NCI-H1417 treated with DMSO at 0.1 percent for 48 hours (cell line): ENCODE measurements at regions not wholly inside any gene's neighbourhood (a gene's known extent, or its start where the extent isn't known, plus 50 kb on each side); places are given as distances from the start of the nearest gene placed in this dataset.

Source experiments
- DNase-seq: peaks from one replicate; lab custom pipeline; 2025; lab: John Stamatoyannopoulos, UW

DNA sequence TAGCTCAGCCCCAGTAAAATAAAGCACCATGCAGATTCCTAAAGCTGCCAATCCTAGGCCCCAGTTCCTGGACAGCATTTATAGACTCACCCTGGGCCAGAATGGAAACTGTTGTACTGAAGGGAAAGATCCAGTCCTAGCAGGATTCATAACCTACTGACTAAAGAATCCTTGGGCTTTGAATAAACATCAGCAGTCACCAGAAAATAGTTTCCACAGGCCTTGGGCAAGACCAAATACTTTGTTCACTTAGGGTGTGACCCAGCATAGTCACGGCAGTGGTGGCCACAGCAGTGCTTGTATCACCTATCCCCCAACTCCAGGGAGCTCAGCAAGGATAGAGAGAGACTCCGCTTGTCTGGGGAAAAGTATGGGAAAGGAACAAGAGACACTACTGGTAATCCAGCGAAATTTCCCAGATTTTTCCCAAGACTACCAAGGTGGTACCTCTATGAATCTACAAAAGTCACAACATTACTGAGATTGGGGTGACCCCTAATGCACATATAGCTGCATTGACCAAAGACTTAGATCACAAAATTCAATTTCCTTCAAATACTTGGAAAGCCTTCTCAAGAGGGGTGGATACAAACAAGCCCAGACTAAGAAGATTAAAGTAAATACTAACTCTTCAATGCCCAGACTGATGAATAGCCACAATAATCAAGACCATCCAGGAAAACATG, 748.1 kb upstream of the LRATD1 start:
- DNase-seq: no peak

DNA sequence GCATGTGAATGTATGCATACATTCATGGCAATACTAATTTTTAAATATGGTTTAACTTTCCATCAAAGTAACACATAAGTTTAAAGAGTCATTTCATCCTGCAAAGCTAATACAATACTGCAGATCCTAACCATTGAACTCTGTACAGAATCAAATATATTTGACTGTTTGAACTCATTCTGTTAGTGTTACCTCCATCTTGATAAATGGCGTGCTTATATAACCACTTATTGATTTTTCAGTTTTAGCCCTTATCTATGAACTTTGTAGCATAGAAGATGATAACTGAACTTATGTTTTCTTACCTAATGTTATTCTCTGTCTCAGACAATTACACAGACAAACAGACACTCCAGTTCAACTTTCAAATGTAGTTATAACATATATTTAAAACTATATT, 731.0 kb upstream of the LRATD1 start:
- no peak for DNase-seq

DNA sequence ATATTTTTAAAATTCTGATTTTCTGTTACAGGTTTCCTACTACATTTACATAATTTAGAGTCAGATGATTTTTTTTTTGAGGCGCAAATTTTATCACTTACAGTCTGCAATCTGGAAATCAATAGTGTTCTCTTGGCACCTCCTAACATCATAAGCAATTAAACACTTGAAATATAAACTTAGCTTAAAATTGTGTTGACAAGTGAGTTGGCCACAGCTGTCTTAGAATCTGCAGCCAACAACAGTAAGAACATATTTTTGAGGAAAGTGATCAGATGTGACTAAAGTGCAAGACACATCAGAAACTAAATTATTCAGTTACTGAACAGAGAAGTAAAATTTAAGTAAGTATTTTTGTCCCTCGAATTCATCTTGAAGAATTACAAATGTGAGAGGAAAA, 726.7 kb upstream of the LRATD1 start:
- no peak for DNase-seq

DNA sequence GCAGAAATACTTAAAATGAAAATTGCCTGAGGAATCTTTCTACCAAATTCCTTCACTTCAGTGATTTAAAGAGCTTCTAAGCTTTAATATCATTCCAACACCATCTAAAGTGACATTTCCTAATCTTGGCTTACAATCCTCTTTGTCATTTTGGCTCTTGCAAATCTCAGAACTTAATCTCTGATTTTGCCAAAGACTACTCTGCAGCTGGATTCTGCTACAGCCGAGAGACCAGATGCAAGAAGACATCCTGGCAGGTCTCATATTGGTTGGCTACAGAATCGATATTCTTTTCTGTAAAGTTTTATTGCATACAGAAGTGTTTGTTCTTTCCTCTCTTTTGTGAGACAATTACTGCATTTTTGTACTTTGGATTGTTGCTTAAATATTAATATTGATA, 716.5 kb upstream of the LRATD1 start:
- DNase-seq: no peak

- no peak for DNase-seq
These were observed 714.6 kb upstream of the LRATD1 start for GRCh38 chr2:13917958-13918357.

DNA sequence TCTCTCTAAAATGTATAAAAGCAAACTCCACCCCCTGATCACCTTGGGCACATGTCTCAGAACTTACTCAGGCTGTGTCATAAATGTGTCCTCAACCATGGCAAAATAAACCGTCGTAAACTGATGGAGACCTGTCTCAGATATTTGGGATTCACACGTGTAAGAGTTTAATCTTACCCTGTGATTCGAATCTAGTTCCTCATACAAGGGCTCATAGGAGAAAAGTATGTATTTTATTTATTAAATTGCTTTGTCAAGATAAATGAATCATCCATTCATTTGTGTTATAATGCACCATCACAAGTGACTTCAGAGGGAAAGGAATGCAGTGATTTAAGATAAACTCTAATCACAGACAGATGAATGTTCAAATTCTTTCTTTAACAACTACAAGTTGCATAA, 712.5 kb upstream of the LRATD1 start:
- no peak for DNase-seq

DNA sequence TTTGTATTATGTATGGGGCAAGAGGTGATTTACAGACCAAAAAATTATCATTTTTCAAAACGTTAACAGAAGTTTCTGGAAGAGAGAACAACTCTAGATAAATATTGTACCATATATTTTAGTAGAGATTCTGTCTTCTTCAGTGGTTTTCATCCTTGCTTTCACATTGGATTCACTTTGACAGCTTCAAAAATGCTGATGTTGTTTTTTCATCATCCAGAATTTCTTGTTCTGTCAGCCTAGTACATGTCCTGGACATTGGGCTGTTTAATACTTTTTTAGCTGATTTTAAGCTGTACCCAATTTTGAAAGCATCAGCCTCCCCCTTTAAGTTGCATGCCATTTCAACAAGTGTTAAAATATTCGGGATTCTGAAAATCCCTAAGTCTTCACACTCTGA, 711.3 kb upstream of the LRATD1 start:
- DNase-seq: no peak

DNA sequence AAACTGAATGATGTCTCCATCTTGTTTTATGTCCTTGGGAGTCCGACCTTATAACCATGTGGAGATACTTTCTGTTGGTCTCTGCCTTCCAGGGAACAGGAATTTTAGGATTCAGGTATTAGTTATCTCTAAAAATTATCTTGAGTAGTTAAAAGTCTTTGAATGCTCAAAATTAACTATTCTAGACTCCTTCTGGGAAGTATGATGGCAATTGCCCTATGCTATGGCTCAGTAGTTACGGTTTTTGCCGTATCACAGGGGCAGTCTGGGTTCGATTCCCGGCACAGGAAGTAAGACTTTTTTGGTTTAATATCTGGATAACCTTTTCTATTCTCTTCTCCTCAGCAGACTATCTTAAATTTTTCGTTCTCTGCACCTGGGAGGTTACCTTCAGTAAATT, 708.7 kb upstream of the LRATD1 start:
- no peak for DNase-seq

DNA sequence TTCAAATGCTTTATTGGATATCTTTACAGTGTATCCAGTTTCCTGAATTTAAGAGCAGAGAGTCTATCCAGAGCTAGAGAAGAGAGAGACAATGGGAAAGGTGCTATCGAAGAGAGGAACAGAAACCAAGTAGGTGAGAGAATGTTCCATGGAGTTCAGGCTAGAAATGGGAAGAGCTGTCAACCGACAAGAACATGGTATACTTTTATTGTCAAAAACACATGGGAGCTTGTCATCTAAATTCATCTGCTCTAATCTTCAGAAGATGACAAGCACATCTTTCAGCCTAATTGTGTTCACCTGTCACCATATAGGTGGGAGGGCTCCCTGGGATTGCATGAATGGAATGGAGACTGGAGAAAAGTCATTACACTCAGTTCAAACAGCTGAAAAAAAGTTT, 690.4 kb upstream of the LRATD1 start:
- DNase-seq: no peak

GRCh38 chr2:13950761-13951160, 681.8 kb upstream of the LRATD1 start:
- no peak for DNase-seq

DNA sequence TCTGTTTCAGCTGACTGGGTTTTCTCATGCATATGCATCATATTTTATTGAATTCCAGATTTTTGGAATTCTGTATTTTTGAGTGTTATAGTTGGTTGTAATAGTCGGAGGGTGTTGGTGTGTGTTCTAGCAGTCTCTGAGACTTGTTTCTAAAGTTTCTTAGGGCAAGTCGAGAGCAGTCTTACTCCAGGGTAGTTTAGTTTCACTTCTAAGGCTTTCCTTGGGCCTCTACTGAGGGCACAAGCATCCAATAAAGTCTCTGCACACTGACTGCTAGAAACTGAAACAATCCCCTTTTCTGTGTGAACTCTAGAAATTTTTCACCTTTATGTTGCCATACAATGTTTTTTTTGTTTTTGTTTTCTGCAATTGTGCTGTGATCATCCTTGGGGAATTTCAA, 663.7 kb upstream of the LRATD1 start:
- no peak for DNase-seq

DNA sequence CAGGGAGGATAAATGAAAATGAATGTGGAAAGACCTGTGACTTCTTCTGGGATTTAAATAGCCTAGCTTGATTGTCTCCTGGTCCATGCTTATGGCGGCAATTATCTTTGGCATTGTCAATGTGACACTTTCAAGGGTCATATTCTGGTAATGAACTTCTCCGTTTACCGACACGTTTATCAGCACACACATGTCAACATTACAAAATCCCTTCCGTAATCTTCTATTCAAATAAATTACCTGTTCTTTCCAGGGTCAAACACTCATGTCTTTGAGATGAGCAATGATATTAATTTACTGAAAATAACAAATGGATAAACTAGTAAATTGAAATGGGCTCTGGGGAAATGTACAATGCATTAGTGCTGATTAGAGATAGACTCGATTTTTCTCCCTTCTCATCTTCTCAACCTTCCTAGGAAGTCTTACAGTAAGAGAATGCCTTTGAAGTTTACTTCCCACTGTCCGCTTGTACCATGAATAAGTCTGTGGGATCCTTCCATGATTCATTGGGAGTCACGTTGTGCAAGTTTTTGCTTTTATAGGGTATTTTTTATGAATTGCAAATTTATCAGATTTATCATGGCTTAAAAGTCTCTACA, 646.3 kb upstream of the LRATD1 start:
- DNase-seq: no peak

- DNase-seq: no peak
These were observed 636.0 kb upstream of the LRATD1 start for GRCh38 chr2:13996527-13996926.

- no peak for DNase-seq
These were observed 621.3 kb upstream of the LRATD1 start for GRCh38 chr2:14011190-14011589.

GRCh38 chr2:14015113-14015630, 617.3 kb upstream of the LRATD1 start:
- DNase-seq: no peak

GRCh38 chr2:14016289-14016955, 616.1 kb upstream of the LRATD1 start:
- no peak for DNase-seq

GRCh38 chr2:14018620-14019019, 613.9 kb upstream of the LRATD1 start:
- DNase-seq: no peak

- no peak for DNase-seq
These were observed 609.0 kb upstream of the LRATD1 start for GRCh38 chr2:14023558-14023957.

DNA sequence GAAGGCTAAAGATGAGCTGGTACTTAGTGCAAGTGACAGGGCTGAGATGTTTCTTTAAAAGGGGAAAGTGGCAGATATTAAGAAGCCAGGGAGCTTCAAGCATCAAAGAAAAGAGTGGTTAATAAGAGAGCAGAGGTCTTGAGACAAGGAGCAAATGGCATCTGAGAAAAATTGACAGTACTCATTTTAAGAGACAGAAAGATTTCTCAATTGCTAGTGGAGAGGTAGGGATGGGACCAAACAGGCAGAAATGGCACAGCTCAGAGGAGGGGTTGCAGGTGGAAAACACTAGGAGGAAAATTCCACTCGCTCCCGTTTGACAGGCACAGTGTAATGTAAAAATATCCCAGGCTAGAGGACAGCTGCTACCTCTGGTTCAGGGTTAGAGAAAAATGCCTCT, 593.4 kb upstream of the LRATD1 start:
- DNase-seq: no peak

- DNase-seq: no peak
These were observed 585.0 kb upstream of the LRATD1 start for GRCh38 chr2:14047491-14047890.

- no peak for DNase-seq
These were observed 581.1 kb upstream of the LRATD1 start for GRCh38 chr2:14051401-14051800.

GRCh38 chr2:14053105-14053504, 579.4 kb upstream of the LRATD1 start:
- DNase-seq: no peak

DNA sequence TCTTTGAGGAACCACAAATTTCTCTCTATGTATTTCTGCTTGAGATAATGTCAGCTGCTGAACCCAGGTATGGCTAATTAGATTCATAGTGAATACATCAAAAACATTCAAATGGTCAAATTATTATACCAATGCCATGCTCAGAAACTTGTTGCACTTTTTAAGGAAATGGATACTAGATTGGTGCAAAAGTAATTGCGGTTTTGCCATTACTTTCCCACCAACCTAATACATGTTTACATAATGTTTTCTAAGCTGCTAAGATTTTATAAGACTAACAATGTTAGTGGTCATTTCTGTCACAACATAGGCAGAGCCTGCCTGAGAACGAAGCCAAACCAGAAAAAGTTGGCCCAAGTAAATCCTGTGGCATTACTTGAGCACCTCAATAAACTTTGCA, 568.2 kb upstream of the LRATD1 start:
- no peak for DNase-seq
